ENCODE measurements at regions not wholly inside any gene's neighbourhood (a gene's known extent, or its start where the extent isn't known, plus 50 kb on each side); places are given as distances from the start of the nearest gene placed in this dataset.

DNA sequence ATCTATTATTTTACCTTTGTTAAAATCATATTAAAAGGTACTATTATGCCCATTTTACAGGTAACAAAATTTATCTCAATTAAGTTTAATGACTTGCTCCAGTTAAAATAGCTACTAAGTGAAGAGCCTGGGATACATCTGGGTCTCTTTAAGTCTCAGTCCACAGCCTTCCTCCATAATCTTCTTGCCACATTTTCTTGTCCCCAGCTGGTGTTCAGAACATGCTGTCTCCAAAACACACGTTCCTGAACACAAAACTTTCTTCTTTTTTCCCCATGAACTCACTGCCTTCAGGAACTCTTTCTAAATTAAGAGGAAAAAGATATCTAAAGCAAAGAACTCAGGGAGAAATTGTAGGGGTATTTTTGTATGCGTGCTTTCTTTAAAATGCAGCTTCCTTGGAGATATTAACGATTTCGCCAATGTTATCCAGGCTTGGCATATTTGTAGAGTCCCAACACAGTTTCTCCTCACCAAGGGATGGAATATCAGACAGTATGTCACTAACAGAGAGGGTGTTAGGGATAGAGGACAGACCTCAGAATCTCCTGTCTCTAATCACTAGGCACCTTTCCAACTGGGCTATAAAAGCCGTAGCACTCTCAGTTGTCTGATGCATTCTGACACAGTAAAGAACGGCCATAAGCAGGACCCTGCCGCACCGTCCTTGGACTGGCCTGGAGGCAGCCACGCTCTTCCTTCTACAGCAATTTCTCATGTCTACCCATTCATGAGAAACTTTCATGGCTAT, 232.8 kb upstream of the BLID start:
- no peak for DNase-seq (ENCODE audit: low spot score)
- H3K9me3 ChIP-seq (ENCODE audit: control insufficient read depth in 4 of 4, low read length in 3 of 4) = no peaks in the 10 kb centered on the region
- no peak overlapping the region for H3K4me3 ChIP-seq (ENCODE audit: low read depth in 1 of 3, low read length in 3 of 3)
- TF ChIP-seq, protein P1, sequence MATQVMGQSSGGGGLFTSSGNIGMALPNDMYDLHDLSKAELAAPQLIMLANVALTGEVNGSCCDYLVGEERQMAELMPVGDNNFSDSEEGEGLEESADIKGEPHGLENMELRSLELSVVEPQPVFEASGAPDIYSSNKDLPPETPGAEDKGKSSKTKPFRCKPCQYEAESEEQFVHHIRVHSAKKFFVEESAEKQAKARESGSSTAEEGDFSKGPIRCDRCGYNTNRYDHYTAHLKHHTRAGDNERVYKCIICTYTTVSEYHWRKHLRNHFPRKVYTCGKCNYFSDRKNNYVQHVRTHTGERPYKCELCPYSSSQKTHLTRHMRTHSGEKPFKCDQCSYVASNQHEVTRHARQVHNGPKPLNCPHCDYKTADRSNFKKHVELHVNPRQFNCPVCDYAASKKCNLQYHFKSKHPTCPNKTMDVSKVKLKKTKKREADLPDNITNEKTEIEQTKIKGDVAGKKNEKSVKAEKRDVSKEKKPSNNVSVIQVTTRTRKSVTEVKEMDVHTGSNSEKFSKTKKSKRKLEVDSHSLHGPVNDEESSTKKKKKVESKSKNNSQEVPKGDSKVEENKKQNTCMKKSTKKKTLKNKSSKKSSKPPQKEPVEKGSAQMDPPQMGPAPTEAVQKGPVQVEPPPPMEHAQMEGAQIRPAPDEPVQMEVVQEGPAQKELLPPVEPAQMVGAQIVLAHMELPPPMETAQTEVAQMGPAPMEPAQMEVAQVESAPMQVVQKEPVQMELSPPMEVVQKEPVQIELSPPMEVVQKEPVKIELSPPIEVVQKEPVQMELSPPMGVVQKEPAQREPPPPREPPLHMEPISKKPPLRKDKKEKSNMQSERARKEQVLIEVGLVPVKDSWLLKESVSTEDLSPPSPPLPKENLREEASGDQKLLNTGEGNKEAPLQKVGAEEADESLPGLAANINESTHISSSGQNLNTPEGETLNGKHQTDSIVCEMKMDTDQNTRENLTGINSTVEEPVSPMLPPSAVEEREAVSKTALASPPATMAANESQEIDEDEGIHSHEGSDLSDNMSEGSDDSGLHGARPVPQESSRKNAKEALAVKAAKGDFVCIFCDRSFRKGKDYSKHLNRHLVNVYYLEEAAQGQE (IDR thresholded peaks at IDR 0.05) = no peak
- TF ChIP-seq SP1 (IDR thresholded peaks at IDR 0.05) = no peak
- no peak for TF ChIP-seq EGR1 (IDR thresholded peaks at IDR 0.05; ENCODE audit: low read depth in 2 of 2)
- no peak for TF ChIP-seq GABPA (IDR thresholded peaks at IDR 0.05 in 1 of 2, conservative IDR thresholded peaks at IDR 0.05 in 1 of 2)
- TF ChIP-seq FOXA1 (IDR thresholded peaks at IDR 0.05) = no peak
- no peak for TF ChIP-seq RAD21 (IDR thresholded peaks at IDR 0.05)
- TF ChIP-seq, protein P2, sequence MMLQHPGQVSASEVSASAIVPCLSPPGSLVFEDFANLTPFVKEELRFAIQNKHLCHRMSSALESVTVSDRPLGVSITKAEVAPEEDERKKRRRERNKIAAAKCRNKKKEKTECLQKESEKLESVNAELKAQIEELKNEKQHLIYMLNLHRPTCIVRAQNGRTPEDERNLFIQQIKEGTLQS (IDR thresholded peaks at IDR 0.05) = no peak
- TF ChIP-seq FOXA2 (IDR thresholded peaks at IDR 0.05) = no peak
- TF ChIP-seq JUND (IDR thresholded peaks at IDR 0.05) = no peak
- TF ChIP-seq NR2F2 (IDR thresholded peaks at IDR 0.05) = no peak
- TF ChIP-seq, protein P3, sequence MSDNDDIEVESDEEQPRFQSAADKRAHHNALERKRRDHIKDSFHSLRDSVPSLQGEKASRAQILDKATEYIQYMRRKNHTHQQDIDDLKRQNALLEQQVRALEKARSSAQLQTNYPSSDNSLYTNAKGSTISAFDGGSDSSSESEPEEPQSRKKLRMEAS (IDR thresholded peaks at IDR 0.05) = no peak
- TF ChIP-seq HNF4A (conservative IDR thresholded peaks at IDR 0.05) = no peak
- no peak for TF ChIP-seq TAF1 (conservative IDR thresholded peaks at IDR 0.05)
- TF ChIP-seq, protein P4, sequence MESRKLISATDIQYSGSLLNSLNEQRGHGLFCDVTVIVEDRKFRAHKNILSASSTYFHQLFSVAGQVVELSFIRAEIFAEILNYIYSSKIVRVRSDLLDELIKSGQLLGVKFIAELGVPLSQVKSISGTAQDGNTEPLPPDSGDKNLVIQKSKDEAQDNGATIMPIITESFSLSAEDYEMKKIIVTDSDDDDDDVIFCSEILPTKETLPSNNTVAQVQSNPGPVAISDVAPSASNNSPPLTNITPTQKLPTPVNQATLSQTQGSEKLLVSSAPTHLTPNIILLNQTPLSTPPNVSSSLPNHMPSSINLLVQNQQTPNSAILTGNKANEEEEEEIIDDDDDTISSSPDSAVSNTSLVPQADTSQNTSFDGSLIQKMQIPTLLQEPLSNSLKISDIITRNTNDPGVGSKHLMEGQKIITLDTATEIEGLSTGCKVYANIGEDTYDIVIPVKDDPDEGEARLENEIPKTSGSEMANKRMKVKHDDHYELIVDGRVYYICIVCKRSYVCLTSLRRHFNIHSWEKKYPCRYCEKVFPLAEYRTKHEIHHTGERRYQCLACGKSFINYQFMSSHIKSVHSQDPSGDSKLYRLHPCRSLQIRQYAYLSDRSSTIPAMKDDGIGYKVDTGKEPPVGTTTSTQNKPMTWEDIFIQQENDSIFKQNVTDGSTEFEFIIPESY (IDR thresholded peaks at IDR 0.05) = no peak
- TF ChIP-seq HNF4G (IDR thresholded peaks at IDR 0.05) = no peak
- no peak for TF ChIP-seq YY1 (IDR thresholded peaks at IDR 0.05)
- TF ChIP-seq RXRA (IDR thresholded peaks at IDR 0.05) = no peak
- H3K4me1 ChIP-seq (ENCODE audit: control insufficient read depth in 4 of 4, insufficient read depth in 4 of 4, low read length in 3 of 4) = no peaks in the 10 kb centered on the region
- H3K9ac ChIP-seq (ENCODE audit: low read depth in 1 of 2, low read length in 2 of 2) = no peak overlapping the region
- H3K27me3 ChIP-seq (ENCODE audit: control insufficient read depth in 4 of 4, insufficient read depth in 4 of 4, low read length in 3 of 4) = no peaks in the 10 kb centered on the region
- H3K27ac ChIP-seq (ENCODE audit: low read depth in 1 of 2, low read length in 2 of 2) = no peak overlapping the region
- no peaks in the 10 kb centered on the region for H3K36me3 ChIP-seq (ENCODE audit: control insufficient read depth in 4 of 4, insufficient read depth in 3 of 4, low read depth in 1 of 4, low read length in 3 of 4)
- WGBS = 91% methylated on average over 9 of the region's 9 CpGs

DNA sequence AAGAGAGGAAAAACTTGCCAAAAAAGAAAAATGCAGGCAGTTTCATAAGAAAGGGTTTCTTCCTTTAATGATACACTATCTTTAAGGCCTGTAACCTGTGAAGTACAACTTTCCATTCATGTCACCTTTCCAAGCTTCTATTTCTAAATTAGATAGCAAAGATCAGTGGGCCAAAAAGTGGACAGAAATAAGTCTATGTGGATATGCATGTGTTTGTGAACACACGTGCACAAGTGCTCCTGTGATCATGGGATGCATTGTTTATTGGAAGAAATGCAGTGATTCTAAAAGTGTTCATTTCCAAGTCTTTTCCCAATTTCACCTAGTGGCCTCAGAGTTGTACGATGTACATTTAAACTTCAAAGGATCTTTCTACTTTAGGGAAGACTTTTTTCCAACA, 230.0 kb upstream of the BLID start:
- H3K9me3 ChIP-seq (ENCODE audit: control insufficient read depth in 4 of 4, low read length in 3 of 4) = no peaks in the 10 kb centered on the region
- DNase-seq (ENCODE audit: low spot score) = no peak
- H3K27me3 ChIP-seq (ENCODE audit: control insufficient read depth in 4 of 4, insufficient read depth in 4 of 4, low read length in 3 of 4) = no peaks in the 10 kb centered on the region
- H3K4me3 ChIP-seq (ENCODE audit: low read depth in 1 of 3, low read length in 3 of 3) = no peak overlapping the region
- 93% methylated on average over 2 of the region's 2 CpGs for WGBS
- H3K27ac ChIP-seq (ENCODE audit: low read depth in 1 of 2, low read length in 2 of 2) = no peak overlapping the region
- H3K9ac ChIP-seq (ENCODE audit: low read depth in 1 of 2, low read length in 2 of 2) = no peak overlapping the region
- H3K4me1 ChIP-seq (ENCODE audit: control insufficient read depth in 4 of 4, insufficient read depth in 4 of 4, low read length in 3 of 4) = peaks cover 0 to 6% (median 0%) of the 10 kb centered on the region in 4 donors
- H3K36me3 ChIP-seq (ENCODE audit: control insufficient read depth in 4 of 4, insufficient read depth in 3 of 4, low read depth in 1 of 4, low read length in 3 of 4) = no peaks in the 10 kb centered on the region
- TF ChIP-seq, protein P1 (IDR thresholded peaks at IDR 0.05) = no peak
- TF ChIP-seq YY1 (IDR thresholded peaks at IDR 0.05) = no peak
- no peak for TF ChIP-seq FOXA1 (IDR thresholded peaks at IDR 0.05)
- no peak for TF ChIP-seq FOXA2 (IDR thresholded peaks at IDR 0.05)
- no peak for TF ChIP-seq EGR1 (IDR thresholded peaks at IDR 0.05; ENCODE audit: low read depth in 2 of 2)
- no peak for TF ChIP-seq GABPA (IDR thresholded peaks at IDR 0.05 in 1 of 2, conservative IDR thresholded peaks at IDR 0.05 in 1 of 2)
- TF ChIP-seq HNF4G (IDR thresholded peaks at IDR 0.05) = no peak
- TF ChIP-seq SP1 (IDR thresholded peaks at IDR 0.05) = no peak
- TF ChIP-seq, protein P5, sequence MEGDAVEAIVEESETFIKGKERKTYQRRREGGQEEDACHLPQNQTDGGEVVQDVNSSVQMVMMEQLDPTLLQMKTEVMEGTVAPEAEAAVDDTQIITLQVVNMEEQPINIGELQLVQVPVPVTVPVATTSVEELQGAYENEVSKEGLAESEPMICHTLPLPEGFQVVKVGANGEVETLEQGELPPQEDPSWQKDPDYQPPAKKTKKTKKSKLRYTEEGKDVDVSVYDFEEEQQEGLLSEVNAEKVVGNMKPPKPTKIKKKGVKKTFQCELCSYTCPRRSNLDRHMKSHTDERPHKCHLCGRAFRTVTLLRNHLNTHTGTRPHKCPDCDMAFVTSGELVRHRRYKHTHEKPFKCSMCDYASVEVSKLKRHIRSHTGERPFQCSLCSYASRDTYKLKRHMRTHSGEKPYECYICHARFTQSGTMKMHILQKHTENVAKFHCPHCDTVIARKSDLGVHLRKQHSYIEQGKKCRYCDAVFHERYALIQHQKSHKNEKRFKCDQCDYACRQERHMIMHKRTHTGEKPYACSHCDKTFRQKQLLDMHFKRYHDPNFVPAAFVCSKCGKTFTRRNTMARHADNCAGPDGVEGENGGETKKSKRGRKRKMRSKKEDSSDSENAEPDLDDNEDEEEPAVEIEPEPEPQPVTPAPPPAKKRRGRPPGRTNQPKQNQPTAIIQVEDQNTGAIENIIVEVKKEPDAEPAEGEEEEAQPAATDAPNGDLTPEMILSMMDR (IDR thresholded peaks at IDR 0.05; ENCODE audit: low read depth, low read length, missing input control) = no peak
- TF ChIP-seq JUND (IDR thresholded peaks at IDR 0.05) = no peak
- no peak for TF ChIP-seq NR2F2 (IDR thresholded peaks at IDR 0.05)
- TF ChIP-seq, protein P3 (IDR thresholded peaks at IDR 0.05) = no peak
- TF ChIP-seq HNF4A (conservative IDR thresholded peaks at IDR 0.05) = no peak
